ENCODE measurements at regions not wholly inside any gene's neighbourhood (a gene's known extent, or its start where the extent isn't known, plus 50 kb on each side); places are given as distances from the start of the nearest gene placed in this dataset.

DNA sequence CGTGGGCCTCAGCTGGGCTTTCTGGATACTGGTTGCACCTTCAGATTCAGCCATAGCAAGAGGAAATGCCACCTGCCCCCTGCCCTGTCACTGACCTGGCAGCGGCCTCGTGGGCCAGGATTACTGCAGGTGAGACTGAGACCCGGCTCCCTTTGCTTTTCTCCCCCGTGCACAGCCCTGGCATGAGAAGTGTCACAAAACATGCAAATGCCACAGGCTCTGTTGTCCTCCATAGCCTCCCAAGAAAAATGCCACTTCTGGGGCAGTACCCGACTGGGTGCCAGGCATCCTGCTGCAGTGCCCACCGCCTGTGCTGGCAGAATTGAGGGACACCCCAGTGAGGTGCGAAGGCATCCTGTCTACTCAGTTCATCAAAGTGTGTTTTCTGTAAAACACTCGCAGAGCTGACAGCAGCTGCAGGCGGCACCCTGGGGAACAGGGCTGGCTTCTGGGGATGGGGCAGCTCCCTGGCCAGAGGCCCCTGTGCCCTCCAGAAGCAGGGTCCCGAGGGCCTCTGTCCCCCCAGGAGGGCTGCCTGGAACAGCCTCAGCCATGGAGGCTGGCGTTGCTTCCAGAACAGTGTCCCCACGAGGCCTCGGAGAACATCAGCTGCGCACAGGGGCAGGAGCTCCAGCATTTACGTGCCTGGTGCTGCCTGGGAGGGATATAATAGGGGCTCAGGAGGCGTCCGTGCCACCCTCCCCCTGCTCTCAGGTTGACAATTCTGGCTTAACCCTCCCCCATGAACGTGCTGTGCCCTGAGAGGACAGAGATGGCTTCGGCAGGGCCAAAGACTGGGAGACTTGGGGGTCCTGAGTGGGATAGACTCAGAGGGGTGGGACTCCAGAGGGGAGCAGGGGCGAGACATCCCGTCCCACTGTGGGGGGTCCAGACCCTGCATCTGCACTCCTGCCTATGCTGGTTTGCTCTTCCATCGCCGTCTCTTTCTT lies 99.5 kb upstream of the NKX1-1 start:
- FAIRE-seq = no peak
- Histone ChIP-seq H3K36me3 (ENCODE audit: insufficient read depth, low read length) (no peaks in the 10 kb centered on the region), H3K27ac (ENCODE audit: low read depth, low read length) (no peak overlapping the region), H2AFZ (ENCODE audit: low read depth, low read length) (no peak overlapping the region), H3K4me2 (ENCODE audit: low read length) (no peak overlapping the region), H3K9me3 (ENCODE audit: insufficient read depth, low read depth, low read length) (no peaks in the 10 kb centered on the region), H3K4me1 (ENCODE audit: insufficient read depth, low read length) (no peaks in the 10 kb centered on the region), H4K20me1 (ENCODE audit: insufficient read depth, low read length) (no peaks in the 10 kb centered on the region), H3K79me2 (ENCODE audit: insufficient read depth, low read length) (no peaks in the 10 kb centered on the region), H3K27me3 (ENCODE audit: insufficient read depth, low read length) (peaks cover 14% of the 10 kb centered on the region), H3K4me3 (ENCODE audit: insufficient read depth, low read depth, low read length) (no peak overlapping the region), H3K9ac (ENCODE audit: low read length) (no peak overlapping the region)
- no peak for DNase-seq (ENCODE audit: low read depth)
- Mint-ChIP-seq H3K36me3 (ENCODE audit: low read depth, unreplicated experiment) (peaks cover 3% of the 10 kb centered on the region), H3K27ac (ENCODE audit: unreplicated experiment) (no peak overlapping the region), H3K9me3 (ENCODE audit: unreplicated experiment) (peaks cover 4% of the 10 kb centered on the region), H3K4me3 (ENCODE audit: unreplicated experiment) (no peak overlapping the region), H3K27me3 (ENCODE audit: low read depth, unreplicated experiment) (peaks cover 38% of the 10 kb centered on the region), H3K4me1 (ENCODE audit: low read depth, unreplicated experiment) (no peaks in the 10 kb centered on the region)
- TF ChIP-seq EZH2 (IDR thresholded peaks at IDR 0.05; ENCODE audit: insufficient read depth, low read length) = no peak
- TF ChIP-seq, protein P1, sequence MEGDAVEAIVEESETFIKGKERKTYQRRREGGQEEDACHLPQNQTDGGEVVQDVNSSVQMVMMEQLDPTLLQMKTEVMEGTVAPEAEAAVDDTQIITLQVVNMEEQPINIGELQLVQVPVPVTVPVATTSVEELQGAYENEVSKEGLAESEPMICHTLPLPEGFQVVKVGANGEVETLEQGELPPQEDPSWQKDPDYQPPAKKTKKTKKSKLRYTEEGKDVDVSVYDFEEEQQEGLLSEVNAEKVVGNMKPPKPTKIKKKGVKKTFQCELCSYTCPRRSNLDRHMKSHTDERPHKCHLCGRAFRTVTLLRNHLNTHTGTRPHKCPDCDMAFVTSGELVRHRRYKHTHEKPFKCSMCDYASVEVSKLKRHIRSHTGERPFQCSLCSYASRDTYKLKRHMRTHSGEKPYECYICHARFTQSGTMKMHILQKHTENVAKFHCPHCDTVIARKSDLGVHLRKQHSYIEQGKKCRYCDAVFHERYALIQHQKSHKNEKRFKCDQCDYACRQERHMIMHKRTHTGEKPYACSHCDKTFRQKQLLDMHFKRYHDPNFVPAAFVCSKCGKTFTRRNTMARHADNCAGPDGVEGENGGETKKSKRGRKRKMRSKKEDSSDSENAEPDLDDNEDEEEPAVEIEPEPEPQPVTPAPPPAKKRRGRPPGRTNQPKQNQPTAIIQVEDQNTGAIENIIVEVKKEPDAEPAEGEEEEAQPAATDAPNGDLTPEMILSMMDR (IDR thresholded peaks at IDR 0.05; ENCODE audit: insufficient read depth, low read depth, low read length) = no peak

DNA sequence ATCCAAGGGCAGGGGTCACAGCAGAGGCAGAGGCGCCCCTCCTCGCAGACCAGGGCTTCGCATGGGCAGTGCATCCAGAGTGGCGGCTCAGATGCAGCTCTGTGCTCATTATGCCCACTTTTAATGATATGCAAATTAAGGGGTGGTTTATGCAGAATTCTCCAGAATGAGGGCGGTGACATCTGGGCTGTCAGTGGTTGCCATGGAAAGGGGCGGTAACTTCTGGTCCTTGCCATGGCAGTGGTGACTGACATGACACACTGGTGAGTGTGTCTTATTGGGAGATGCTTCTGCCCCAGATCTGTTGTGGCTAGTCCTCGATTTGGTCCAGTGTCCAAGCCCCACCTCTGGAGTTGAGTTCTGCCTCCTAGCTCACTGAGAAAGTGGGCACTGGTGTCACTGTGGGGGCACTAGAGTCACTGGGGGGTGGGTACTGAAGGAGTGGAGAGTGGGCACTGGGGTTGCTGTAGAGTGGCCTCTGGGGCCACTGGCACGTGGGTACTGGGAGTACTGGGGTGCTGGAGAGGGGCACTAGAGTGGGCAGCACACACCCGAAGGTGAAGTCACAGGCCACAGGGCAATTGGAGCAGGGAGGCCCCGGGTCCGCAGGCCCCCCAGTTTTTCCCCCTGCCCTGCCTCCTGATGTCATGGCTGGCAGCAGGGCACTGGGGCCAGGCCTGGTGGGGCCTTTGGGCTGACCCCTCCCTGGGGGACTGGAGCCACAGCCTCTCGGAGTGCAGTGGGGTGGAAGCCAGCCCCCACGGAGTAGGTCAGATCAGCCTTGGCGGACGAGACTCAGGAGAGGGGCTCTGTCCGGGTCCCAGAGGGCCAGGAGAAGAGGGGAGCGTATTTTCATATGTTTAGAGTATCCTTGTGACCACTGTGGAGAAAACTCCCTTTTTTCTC lies 98.6 kb upstream of the NKX1-1 start:
- DNase-seq (ENCODE audit: low read depth) = no peak
- H3K4me1 Mint-ChIP-seq (ENCODE audit: low read depth, unreplicated experiment) = no peaks in the 10 kb centered on the region

More for the DNA sequence above, 98.6 kb upstream of the NKX1-1 start:
- H3K27ac ChIP-seq (ENCODE audit: low read depth, low read length) = no peak overlapping the region
- peaks cover 30% of the 10 kb centered on the region for H3K27me3 Mint-ChIP-seq (ENCODE audit: low read depth, unreplicated experiment)
- no peak overlapping the region for H3K4me2 ChIP-seq (ENCODE audit: low read length)
- peaks cover 3% of the 10 kb centered on the region for H3K36me3 Mint-ChIP-seq (ENCODE audit: low read depth, unreplicated experiment)
- TF ChIP-seq, protein P1 (IDR thresholded peaks at IDR 0.05; ENCODE audit: insufficient read depth, low read depth, low read length) = no peak
- TF ChIP-seq EZH2 (IDR thresholded peaks at IDR 0.05; ENCODE audit: insufficient read depth, low read length) = no peak
- peaks cover 3% of the 10 kb centered on the region for H3K9me3 Mint-ChIP-seq (ENCODE audit: unreplicated experiment)
- H3K4me3 Mint-ChIP-seq (ENCODE audit: unreplicated experiment) = no peak overlapping the region
- no peak overlapping the region for H3K4me3 ChIP-seq (ENCODE audit: insufficient read depth, low read depth, low read length)
- no peak overlapping the region for H3K27ac Mint-ChIP-seq (ENCODE audit: unreplicated experiment)
- H2AFZ ChIP-seq (ENCODE audit: low read depth, low read length) = no peak overlapping the region
- H3K27me3 ChIP-seq (ENCODE audit: insufficient read depth, low read length) = peaks cover 11% of the 10 kb centered on the region
- no peak overlapping the region for H3K9ac ChIP-seq (ENCODE audit: low read length)
- no peaks in the 10 kb centered on the region for H4K20me1 ChIP-seq (ENCODE audit: insufficient read depth, low read length)
- no peak for FAIRE-seq
- H3K36me3 ChIP-seq (ENCODE audit: insufficient read depth, low read length) = no peaks in the 10 kb centered on the region
- H3K9me3 ChIP-seq (ENCODE audit: insufficient read depth, low read depth, low read length) = no peaks in the 10 kb centered on the region
- H3K4me1 ChIP-seq (ENCODE audit: insufficient read depth, low read length) = no peaks in the 10 kb centered on the region
- no peaks in the 10 kb centered on the region for H3K79me2 ChIP-seq (ENCODE audit: insufficient read depth, low read length)

All from astrocyte (in vitro differentiated cells and primary cell).